ENCODE measurements at regions not wholly inside any gene's neighbourhood (a gene's known extent, or its start where the extent isn't known, plus 50 kb on each side); places are given as distances from the start of the nearest gene placed in this dataset.

DNA sequence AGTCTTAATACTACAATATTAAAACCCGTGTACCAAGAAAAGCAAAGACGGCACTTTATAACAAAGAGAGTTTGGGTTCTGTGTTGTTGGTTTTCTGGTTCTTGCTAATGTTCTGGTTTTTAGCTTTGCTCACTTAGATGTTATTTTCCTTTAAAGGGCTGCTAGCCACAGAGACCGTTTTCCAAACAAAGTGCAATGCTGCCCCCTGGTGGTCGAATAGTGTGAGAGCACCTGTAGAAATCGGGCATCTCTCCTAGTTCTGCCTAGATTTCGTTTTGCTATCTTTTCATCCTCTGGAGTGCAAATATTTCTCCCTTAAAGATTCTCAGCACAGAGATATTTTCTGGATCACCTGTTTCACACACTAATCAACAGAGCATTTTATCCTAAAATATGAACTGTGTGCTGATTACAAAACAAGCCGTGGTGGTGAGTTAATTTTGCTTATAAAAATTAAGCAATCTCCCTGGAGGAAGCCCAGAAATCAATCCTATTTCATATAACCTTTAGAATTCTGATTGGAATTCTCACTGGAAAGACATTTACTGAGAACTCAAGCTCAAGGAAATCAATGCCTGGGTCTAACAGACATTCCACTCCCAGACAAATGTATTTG is 334.5 kb upstream of the NOCT start:
- Mint-ChIP-seq H3K27me3 (no peaks in the 10 kb centered on the region), H3K4me3 (ENCODE audit: low read depth) (no peak overlapping the region), H3K4me1 (ENCODE audit: low read depth) (peaks cover 25% of the 10 kb centered on the region), H3K9me3 (ENCODE audit: low read depth) (peaks cover 6% of the 10 kb centered on the region), H3K27ac (no peak overlapping the region), H3K36me3 (ENCODE audit: insufficient read depth) (no peaks in the 10 kb centered on the region)
- DNase-seq (ENCODE audit: low spot score, unreplicated experiment), result peak; percentile 70
- peak; percentile 94 for TF ChIP-seq CTCF (IDR thresholded peaks at IDR 0.05; ENCODE audit: unreplicated experiment)

GRCh38 chr4:138680256-138680655 is 335.3 kb upstream of the NOCT start:
- Mint-ChIP-seq H3K27me3 (no peaks in the 10 kb centered on the region), H3K36me3 (ENCODE audit: insufficient read depth) (no peaks in the 10 kb centered on the region), H3K27ac (no peak overlapping the region), H3K4me1 (ENCODE audit: low read depth) (peaks cover 25% of the 10 kb centered on the region), H3K9me3 (ENCODE audit: low read depth) (peaks cover 6% of the 10 kb centered on the region), H3K4me3 (ENCODE audit: low read depth) (no peak overlapping the region)
- no peak for TF ChIP-seq CTCF (IDR thresholded peaks at IDR 0.05; ENCODE audit: unreplicated experiment)
- DNase-seq (ENCODE audit: low spot score, unreplicated experiment), result no peak

DNA sequence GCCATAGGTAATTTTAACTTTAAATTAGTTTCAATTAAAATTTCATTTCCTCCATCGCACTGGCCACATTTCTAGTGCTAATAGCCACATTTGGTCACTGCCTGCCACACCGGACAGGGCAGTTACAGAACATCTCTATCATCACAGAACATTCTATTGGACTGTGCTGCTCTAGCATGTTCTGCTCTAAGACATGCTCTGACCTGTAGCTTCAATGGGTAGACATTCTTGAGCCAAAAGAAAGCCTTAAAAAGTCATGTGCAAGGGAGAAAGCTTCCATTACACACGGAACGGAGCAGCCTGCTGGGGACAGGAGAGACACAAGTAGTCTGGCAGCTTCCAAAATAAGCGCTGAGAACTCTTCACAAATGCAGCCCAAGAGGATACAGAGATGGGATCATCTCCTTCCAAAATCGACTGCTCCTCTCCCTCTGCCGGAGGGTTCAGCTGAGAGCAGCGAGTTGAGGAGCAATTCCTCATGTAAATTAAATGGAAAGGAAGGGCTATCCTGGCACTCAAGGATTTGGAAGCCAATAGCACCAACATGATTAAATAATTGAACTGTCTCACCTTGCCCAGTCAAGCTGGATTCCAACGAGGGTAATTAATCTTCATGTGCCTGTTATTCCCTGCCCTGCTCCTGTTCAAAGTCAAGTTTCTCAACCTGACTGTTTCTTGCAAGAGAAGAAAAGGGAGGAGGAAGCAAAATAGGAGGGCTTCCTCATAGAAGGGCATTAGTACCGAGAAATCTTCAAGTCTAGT is 336.4 kb upstream of the NOCT start:
- no peak overlapping the region for H3K4me3 Mint-ChIP-seq (ENCODE audit: low read depth)
- H3K36me3 Mint-ChIP-seq (ENCODE audit: insufficient read depth), result no peaks in the 10 kb centered on the region
- no peak overlapping the region for H3K27ac Mint-ChIP-seq
- no peaks in the 10 kb centered on the region for H3K27me3 Mint-ChIP-seq
- DNase-seq (ENCODE audit: low spot score, unreplicated experiment), result no peak
- H3K4me1 Mint-ChIP-seq (ENCODE audit: low read depth), result peaks cover 25% of the 10 kb centered on the region
- peaks cover 4% of the 10 kb centered on the region for H3K9me3 Mint-ChIP-seq (ENCODE audit: low read depth)
- TF ChIP-seq CTCF (IDR thresholded peaks at IDR 0.05; ENCODE audit: unreplicated experiment), result no peak

- no peaks in the 10 kb centered on the region for H3K9me3 Mint-ChIP-seq (ENCODE audit: low read depth)
- no peak for DNase-seq (ENCODE audit: low spot score, unreplicated experiment)
- peaks cover 31% of the 10 kb centered on the region for H3K4me1 Mint-ChIP-seq (ENCODE audit: low read depth)
- H3K4me3 Mint-ChIP-seq (ENCODE audit: low read depth), result no peak overlapping the region
- no peak for TF ChIP-seq CTCF (IDR thresholded peaks at IDR 0.05; ENCODE audit: unreplicated experiment)
- no peak overlapping the region for H3K27ac Mint-ChIP-seq
- H3K36me3 Mint-ChIP-seq (ENCODE audit: insufficient read depth), result no peaks in the 10 kb centered on the region
- no peaks in the 10 kb centered on the region for H3K27me3 Mint-ChIP-seq
These were observed 337.8 kb upstream of the NOCT start for GRCh38 chr4:138677748-138678147.

DNA sequence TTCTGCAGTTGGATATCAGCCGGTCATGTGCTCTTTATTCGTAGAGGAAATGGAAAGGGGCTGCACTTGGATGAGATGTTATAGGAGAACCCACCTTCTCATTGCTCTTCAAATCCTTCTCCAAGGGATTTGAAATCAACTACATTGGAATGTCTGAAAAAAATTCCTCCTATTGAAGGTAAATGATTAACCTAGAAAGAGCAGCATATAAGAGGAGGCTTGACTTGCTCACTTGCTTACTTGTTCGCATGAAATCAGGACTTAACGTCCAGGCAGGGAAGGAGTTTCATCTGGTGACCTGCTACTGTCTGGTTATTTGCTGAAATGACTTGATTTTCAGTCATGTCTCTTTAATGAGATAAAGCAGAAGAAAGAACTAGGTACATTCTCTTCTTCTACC is 338.4 kb upstream of the NOCT start:
- no peaks in the 10 kb centered on the region for H3K9me3 Mint-ChIP-seq (ENCODE audit: low read depth)
- no peak overlapping the region for H3K27ac Mint-ChIP-seq

More for the DNA sequence above, 338.4 kb upstream of the NOCT start:
- Mint-ChIP-seq H3K4me1 (ENCODE audit: low read depth) (peaks cover 32% of the 10 kb centered on the region), H3K27me3 (no peaks in the 10 kb centered on the region), H3K4me3 (ENCODE audit: low read depth) (no peak overlapping the region), H3K36me3 (ENCODE audit: insufficient read depth) (no peaks in the 10 kb centered on the region)
- no peak for DNase-seq (ENCODE audit: low spot score, unreplicated experiment)
- no peak for TF ChIP-seq CTCF (IDR thresholded peaks at IDR 0.05; ENCODE audit: unreplicated experiment)

All from progenitor cell of endocrine pancreas (in vitro differentiated cells).